ENCODE measurements at regions not wholly inside any gene's neighbourhood (a gene's known extent, or its start where the extent isn't known, plus 50 kb on each side); places are given as distances from the start of the nearest gene placed in this dataset.

DNA sequence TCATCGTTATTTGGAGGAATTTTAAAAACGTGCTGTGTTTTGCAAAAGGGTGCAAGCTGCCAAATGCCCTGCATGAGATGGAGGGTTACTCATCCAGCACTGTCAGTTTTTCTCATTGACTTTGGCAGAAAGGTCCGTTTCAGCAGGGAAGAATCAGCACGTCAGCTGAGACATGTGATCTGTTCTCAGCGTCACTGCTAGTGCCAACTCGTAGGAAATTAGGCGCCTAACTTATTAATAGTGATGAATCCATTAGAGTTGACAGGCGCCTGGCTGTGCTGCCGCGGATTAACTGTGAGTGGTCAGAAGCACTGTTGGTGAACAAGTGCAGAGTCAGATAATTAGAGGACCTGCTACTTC, 175.5 kb upstream of the FOXQ1 start:
- H3K4me1 ChIP-seq, result no peaks in the 10 kb centered on the region
- H3K36me3 ChIP-seq, result no peaks in the 10 kb centered on the region
- no peaks in the 10 kb centered on the region for H3K27me3 ChIP-seq
- H3K4me3 ChIP-seq, result no peak overlapping the region
- intact Hi-C loops (cut with DNase I; ENCODE audit: low total_unique reads), result no loop called here
- no peak for DNase-seq
- TF ChIP-seq, protein P1, sequence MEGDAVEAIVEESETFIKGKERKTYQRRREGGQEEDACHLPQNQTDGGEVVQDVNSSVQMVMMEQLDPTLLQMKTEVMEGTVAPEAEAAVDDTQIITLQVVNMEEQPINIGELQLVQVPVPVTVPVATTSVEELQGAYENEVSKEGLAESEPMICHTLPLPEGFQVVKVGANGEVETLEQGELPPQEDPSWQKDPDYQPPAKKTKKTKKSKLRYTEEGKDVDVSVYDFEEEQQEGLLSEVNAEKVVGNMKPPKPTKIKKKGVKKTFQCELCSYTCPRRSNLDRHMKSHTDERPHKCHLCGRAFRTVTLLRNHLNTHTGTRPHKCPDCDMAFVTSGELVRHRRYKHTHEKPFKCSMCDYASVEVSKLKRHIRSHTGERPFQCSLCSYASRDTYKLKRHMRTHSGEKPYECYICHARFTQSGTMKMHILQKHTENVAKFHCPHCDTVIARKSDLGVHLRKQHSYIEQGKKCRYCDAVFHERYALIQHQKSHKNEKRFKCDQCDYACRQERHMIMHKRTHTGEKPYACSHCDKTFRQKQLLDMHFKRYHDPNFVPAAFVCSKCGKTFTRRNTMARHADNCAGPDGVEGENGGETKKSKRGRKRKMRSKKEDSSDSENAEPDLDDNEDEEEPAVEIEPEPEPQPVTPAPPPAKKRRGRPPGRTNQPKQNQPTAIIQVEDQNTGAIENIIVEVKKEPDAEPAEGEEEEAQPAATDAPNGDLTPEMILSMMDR (IDR thresholded peaks at IDR 0.05), result no peak
- H3K9me3 ChIP-seq, result peaks cover 0 to 5% (median 0%) of the 10 kb centered on the region in 3 donors
- no peak overlapping the region for H3K27ac ChIP-seq

DNA sequence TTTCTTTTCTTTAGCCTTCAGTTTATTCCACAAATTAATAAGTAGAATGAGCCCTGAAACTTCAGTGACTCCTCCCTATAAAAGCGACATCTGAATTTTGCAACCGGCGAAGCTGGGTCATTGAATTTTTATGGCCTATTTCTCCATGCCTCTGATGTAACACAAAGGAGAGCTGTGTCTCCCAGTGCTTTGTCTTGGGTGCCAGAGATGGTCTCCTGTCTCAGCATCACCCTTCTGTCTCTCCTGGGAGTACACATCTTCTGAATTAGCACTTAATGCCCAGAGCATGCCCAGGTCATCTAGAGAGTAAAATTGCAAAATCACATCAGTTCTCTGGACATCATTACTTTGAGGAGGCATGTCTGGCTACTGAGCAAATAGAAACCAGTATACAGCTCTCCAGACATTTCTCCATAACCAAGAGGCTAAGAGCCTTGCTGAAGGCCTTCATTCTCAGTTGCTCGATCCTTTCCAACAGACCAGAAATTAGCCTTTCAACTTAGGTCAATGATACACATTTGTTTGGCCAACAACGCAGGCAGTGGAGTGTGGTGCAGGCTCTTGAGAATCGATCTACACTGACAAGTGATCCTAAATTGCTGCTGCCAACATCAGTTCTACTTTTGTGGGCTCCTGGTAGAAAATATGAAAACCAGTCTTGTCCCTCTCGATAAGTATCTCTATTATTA, 176.0 kb upstream of the FOXQ1 start:
- Histone ChIP-seq H3K9me3 (peaks cover 0 to 5% (median 0%) of the 10 kb centered on the region in 3 donors), H3K27me3 (no peaks in the 10 kb centered on the region), H3K27ac (no peak overlapping the region), H3K36me3 (no peaks in the 10 kb centered on the region), H3K4me3 (no peak overlapping the region), H3K4me1 (no peaks in the 10 kb centered on the region)
- TF ChIP-seq, protein P1 (IDR thresholded peaks at IDR 0.05), result no peak
- no peak for DNase-seq
- intact Hi-C loops (cut with DNase I; ENCODE audit: low total_unique reads), result no loop called here

DNA sequence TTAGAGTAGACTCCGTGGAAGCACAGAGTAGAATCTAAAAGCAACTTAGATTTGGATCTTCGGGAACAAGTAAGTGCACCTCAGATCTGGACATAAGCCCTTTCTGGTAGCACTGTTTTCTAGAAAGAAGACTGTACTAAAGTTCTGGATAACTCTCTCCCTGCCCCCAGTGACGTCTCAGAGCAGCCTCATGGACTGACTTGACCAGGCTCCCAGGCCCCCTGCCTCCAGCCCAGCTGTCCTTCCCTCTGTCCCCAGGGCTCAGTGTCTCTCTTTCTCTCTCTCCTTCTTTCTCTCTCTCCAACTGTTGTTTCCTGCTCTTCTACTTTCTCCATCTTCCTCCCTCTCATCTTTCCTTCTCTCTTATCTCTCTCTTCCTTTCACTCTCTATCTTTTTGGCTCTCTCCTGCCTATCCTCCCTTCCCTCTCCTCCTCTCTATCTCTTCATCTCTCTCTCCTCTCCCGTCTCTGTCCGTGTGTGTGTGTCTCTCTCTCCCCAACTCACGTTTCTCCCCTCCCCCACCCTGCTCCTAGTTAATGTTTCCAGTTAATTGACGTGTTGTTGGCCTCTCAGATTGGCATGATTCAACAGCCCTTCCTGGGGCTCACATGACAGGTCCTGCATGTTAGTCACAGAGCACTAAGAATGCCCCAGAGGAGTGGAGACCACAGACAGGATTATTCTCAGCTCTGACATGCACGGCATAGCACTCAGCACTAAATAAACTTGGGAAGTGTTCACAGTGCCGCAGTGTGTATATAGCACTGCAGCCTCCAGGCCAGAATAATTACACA, 180.4 kb upstream of the FOXQ1 start:
- H3K27ac ChIP-seq, result no peak overlapping the region
- DNase-seq, result no peak
- H3K9me3 ChIP-seq, result no peaks in the 10 kb centered on the region
- H3K36me3 ChIP-seq, result no peaks in the 10 kb centered on the region
- intact Hi-C loops (cut with DNase I; ENCODE audit: low total_unique reads), result no loop called here
- H3K27me3 ChIP-seq, result no peaks in the 10 kb centered on the region
- TF ChIP-seq, protein P1 (IDR thresholded peaks at IDR 0.05), result no peak
- H3K4me3 ChIP-seq, result no peak overlapping the region
- no peaks in the 10 kb centered on the region for H3K4me1 ChIP-seq

DNA sequence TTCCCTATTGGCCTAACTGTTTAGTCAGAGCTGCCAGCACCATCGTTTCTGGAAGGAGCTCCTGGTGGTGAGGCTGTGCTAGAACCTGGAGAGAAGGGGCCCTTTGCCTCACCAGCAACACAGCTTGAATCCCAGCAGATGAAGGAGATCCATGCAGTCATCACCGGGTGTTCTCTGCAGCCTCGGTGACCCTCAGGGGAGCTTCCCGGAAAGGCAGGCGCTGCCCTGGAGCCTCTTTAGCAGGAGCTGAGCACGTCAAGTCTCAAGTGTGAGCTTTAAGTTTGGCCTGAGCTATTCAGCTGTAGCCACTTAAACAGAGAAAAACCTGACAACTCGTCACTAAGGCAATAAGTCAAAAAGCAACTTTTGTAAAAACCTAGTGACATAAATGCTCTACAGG, 181.2 kb upstream of the FOXQ1 start:
- DNase-seq, result no peak
- TF ChIP-seq, protein P1 (IDR thresholded peaks at IDR 0.05), result no peak
- H3K9me3 ChIP-seq, result no peaks in the 10 kb centered on the region
- H3K27ac ChIP-seq, result no peak overlapping the region
- H3K36me3 ChIP-seq, result no peaks in the 10 kb centered on the region
- intact Hi-C loops (cut with DNase I; ENCODE audit: low total_unique reads), result no loop called here
- no peaks in the 10 kb centered on the region for H3K4me1 ChIP-seq
- no peak overlapping the region for H3K4me3 ChIP-seq
- H3K27me3 ChIP-seq, result no peaks in the 10 kb centered on the region

DNA sequence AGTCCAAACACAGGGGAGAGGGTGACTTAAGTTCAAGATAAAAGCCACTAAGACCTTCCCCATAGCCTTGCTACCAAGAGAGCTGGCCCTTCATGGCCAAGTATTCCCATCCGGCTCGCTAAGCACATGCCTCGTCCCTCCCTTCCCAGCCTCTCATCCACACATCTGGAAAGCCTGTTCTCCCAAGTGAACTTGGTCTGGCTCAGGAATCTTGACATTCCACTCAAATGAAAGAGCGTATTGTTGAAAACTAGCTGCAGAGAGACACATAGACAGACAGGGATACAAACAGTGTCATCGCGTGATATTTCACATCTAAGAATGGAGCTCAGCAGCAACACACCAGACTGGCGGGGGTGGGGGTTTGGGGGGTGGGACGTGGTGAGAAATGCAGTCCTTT, 182.8 kb upstream of the FOXQ1 start:
- Histone ChIP-seq H3K27me3 (no peaks in the 10 kb centered on the region), H3K4me1 (no peaks in the 10 kb centered on the region), H3K9me3 (no peaks in the 10 kb centered on the region), H3K36me3 (no peaks in the 10 kb centered on the region), H3K27ac (no peak overlapping the region), H3K4me3 (no peak overlapping the region)
- TF ChIP-seq, protein P1 (IDR thresholded peaks at IDR 0.05), result no peak
- intact Hi-C loops (cut with DNase I; ENCODE audit: low total_unique reads), result no loop called here
- no peak for DNase-seq
